MCF 10A (cell line): ENCODE measurements at regions not wholly inside any gene's neighbourhood (a gene's known extent, or its start where the extent isn't known, plus 50 kb on each side); places are given as distances from the start of the nearest gene placed in this dataset.

Experiments
- BruUV-seq: library from RNA; stranded (reverse); fragments of 400-500 nt; replicated peaks from 2 replicates; lab custom pipeline; 2021; lab: Mats Ljungman, UMichigan
- CTCF ChIA-PET: fragments of 300-600 bp; sonication (Branson Sonifier 250); formaldehyde crosslinking; extraction: SDS; loops from one replicate; lab custom pipeline; 2021; ENCODE audit warnings: antibody characterized with exemption, inconsistent platforms; lab: Yijun Ruan, JAX
- POLR2A ChIA-PET: fragments of 300-600, 350-650 bp; sonication (Branson Sonifier 250); formaldehyde crosslinking; extraction: SDS; loops from one replicate; lab custom pipeline; 2020; ENCODE audit warnings: antibody characterized with exemption, inconsistent platforms; lab: Yijun Ruan, JAX
- DNase-seq: peaks from one replicate; pipeline ENCODE4 v3.0.0-alpha.2; 2018; ENCODE audit not compliant: unreplicated experiment
- H3K27ac Mint-ChIP-seq: one replicate; pipeline ENCODE4 v1.8.0; 2022; ENCODE audit warnings: mild to moderate bottlenecking, low read depth, mixed read lengths; ENCODE audit not compliant: unreplicated experiment
- H3K27me3 Mint-ChIP-seq: one replicate; pipeline ENCODE4 v1.8.0; 2022; ENCODE audit warnings: mixed read lengths; ENCODE audit not compliant: insufficient read depth, unreplicated experiment
- H3K36me3 Mint-ChIP-seq: one replicate; pipeline ENCODE4 v1.8.0; 2022; ENCODE audit warnings: mild to moderate bottlenecking, moderate library complexity, mixed read lengths; ENCODE audit not compliant: insufficient read depth, unreplicated experiment
- H3K4me1 Mint-ChIP-seq: one replicate; pipeline ENCODE4 v1.8.0; 2022; ENCODE audit warnings: mixed read lengths; ENCODE audit not compliant: insufficient read depth, unreplicated experiment
- H3K4me3 Mint-ChIP-seq: one replicate; pipeline ENCODE4 v1.8.0; 2022; ENCODE audit warnings: mild to moderate bottlenecking, moderate library complexity, mixed read lengths; ENCODE audit not compliant: unreplicated experiment
- H3K9me3 Mint-ChIP-seq: one replicate; pipeline ENCODE4 v1.8.0; 2022; ENCODE audit warnings: mixed read lengths; ENCODE audit not compliant: unreplicated experiment
- intact Hi-C: fragments of 100-400 bp; cut with micrococcal nuclease; formaldehyde crosslinking; loops from 2 replicates; pipeline ENCODE4 v1.14.1; 2022
- TF ChIP-seq, protein P1 (sequence below): fragments of 200-600 bp; IDR thresholded peaks from one replicate; pipeline ENCODE4 v1.8.0; 2022; ENCODE audit warnings: antibody characterized with exemption, mild to moderate bottlenecking; ENCODE audit not compliant: unreplicated experiment

DNA sequence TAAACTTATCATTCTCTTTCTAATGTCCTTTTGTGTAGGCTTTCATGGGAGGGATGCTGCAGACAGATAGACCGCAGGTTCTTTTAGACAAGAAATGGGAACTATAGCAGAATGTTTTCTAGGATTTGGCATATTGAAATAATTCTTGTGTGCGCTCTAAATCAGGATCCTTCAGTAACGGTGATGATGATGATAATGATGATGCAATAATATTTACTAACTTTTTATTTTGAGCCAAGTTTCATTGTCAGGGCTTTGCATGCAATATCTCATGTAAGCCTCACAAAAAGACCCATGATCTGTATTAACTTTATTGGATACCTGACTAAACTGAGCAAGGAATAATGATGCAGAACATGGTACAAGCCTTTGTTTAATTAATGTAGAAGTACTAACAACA, 280.1 kb downstream of the HAO1 start:
- peaks cover 7% of the 10 kb centered on the region for H3K9me3 Mint-ChIP-seq
- H3K4me1 Mint-ChIP-seq: no peaks in the 10 kb centered on the region
- no peak for DNase-seq
- H3K4me3 Mint-ChIP-seq: no peak overlapping the region
- no TSS peak for BruUV-seq
- no peaks in the 10 kb centered on the region for H3K27me3 Mint-ChIP-seq
- no peaks in the 10 kb centered on the region for H3K36me3 Mint-ChIP-seq
- TF ChIP-seq, protein P1, sequence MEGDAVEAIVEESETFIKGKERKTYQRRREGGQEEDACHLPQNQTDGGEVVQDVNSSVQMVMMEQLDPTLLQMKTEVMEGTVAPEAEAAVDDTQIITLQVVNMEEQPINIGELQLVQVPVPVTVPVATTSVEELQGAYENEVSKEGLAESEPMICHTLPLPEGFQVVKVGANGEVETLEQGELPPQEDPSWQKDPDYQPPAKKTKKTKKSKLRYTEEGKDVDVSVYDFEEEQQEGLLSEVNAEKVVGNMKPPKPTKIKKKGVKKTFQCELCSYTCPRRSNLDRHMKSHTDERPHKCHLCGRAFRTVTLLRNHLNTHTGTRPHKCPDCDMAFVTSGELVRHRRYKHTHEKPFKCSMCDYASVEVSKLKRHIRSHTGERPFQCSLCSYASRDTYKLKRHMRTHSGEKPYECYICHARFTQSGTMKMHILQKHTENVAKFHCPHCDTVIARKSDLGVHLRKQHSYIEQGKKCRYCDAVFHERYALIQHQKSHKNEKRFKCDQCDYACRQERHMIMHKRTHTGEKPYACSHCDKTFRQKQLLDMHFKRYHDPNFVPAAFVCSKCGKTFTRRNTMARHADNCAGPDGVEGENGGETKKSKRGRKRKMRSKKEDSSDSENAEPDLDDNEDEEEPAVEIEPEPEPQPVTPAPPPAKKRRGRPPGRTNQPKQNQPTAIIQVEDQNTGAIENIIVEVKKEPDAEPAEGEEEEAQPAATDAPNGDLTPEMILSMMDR: no peak
- ChIA-PET CTCF (no interaction called here), POLR2A (no interaction called here)
- no peak overlapping the region for H3K27ac Mint-ChIP-seq
- intact Hi-C loops: no loop called here

DNA sequence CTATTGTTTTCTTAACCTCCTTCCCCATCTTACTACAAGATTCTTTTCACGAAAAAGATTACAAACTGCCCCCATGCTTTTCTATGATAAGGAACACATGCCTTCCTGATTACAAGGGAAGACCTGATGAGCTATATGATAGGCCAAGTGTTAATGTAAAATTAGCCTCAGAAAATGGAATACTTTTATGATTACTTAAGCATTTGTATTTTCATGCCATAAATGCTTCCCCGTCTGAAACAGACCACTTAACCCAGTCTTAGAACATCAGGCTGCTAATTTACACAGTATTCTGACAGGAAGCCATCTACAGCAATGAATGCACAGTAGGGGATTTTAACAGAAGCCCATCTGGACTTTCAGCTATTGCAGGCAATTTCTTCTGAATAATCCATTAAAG, 274.9 kb downstream of the HAO1 start:
- ChIA-PET POLR2A (interaction anchor here (0.8 kb wide), 1 partner anchor 21 kb away, joined by 3 read pairs; no protein-coding TSS in a partner anchor), CTCF (interaction anchor here (1.1 kb wide), 1 partner anchor 9 kb away, joined by 3 read pairs; no protein-coding TSS in a partner anchor)
- no peaks in the 10 kb centered on the region for H3K27me3 Mint-ChIP-seq
- no peak overlapping the region for H3K4me3 Mint-ChIP-seq
- TF ChIP-seq, protein P1: no peak
- no peak overlapping the region for H3K27ac Mint-ChIP-seq
- H3K4me1 Mint-ChIP-seq: peaks cover 6% of the 10 kb centered on the region
- BruUV-seq: no TSS peak
- DNase-seq: no peak
- intact Hi-C loops: no loop called here
- no peaks in the 10 kb centered on the region for H3K36me3 Mint-ChIP-seq
- no peaks in the 10 kb centered on the region for H3K9me3 Mint-ChIP-seq

- H3K4me1 Mint-ChIP-seq: peaks cover 6% of the 10 kb centered on the region
- ChIA-PET POLR2A (interaction anchor here (0.7 to 1.5 kb wide), 3 partner anchors 9 to 87 kb away, joined by 3 to 6 read pairs (median 3); no protein-coding TSS in a partner anchor), CTCF (interaction anchor here (0.6 kb wide), 1 partner anchor 225 kb away, joined by 3 read pairs; no protein-coding TSS in a partner anchor)
- peak overlapping the region; percentile 64 for H3K27ac Mint-ChIP-seq
- no peaks in the 10 kb centered on the region for H3K9me3 Mint-ChIP-seq
- no peaks in the 10 kb centered on the region for H3K27me3 Mint-ChIP-seq
- TF ChIP-seq, protein P1: no peak
- intact Hi-C loops: no loop called here
- no TSS peak for BruUV-seq
- no peak overlapping the region for H3K4me3 Mint-ChIP-seq
- DNase-seq: peak; percentile 8
- H3K36me3 Mint-ChIP-seq: no peaks in the 10 kb centered on the region
Observed at GRCh38 chr20:7667194-7667593, 273.1 kb downstream of the HAO1 start.

DNA sequence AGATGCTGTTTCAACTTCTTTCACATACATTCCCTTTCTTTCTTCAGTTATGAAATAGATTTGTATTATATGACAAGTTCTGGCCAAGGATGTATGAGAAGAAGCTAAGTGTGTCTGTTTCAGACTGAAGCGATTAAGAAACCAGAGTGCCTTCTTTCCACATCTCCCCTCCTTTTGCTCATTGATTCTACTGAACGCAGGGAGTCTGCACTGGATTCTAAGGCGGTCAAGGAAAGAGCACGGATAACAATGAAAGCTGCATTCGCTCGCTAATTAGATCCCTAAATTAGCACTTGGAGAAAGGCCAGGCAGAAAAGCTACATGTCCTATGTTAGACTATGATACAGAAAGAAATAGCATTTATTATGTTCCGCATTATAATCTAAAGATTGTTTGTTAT, 267.7 kb downstream of the HAO1 start:
- H3K9me3 Mint-ChIP-seq: no peaks in the 10 kb centered on the region
- no peak for DNase-seq
- no TSS peak for BruUV-seq
- TF ChIP-seq, protein P1: no peak
- POLR2A ChIA-PET: no interaction called here
- no peak overlapping the region for H3K4me3 Mint-ChIP-seq
- intact Hi-C loops: no loop called here
- H3K36me3 Mint-ChIP-seq: no peaks in the 10 kb centered on the region
- CTCF ChIA-PET: interaction anchor here (0.8 to 1.0 kb wide), 2 partner anchors 23 to 24 kb away, joined by 3 to 4 read pairs; no protein-coding TSS in a partner anchor
- peaks cover under 1% of the 10 kb centered on the region for H3K4me1 Mint-ChIP-seq
- H3K27ac Mint-ChIP-seq: no peak overlapping the region
- no peaks in the 10 kb centered on the region for H3K27me3 Mint-ChIP-seq
